HG03469 (cell line): ENCODE measurements at regions not wholly inside any gene's neighbourhood (a gene's known extent, or its start where the extent isn't known, plus 50 kb on each side); places are given as distances from the start of the nearest gene placed in this dataset.

Experiments
- ATAC-seq: cut with Tn5 transposase; IDR thresholded peaks from one replicate; pipeline ENCODE4 v1.9.1; 2021; ENCODE audit warnings: mild to moderate bottlenecking, moderate library complexity, moderate number of reproducible peaks; ENCODE audit not compliant: unreplicated experiment

- ATAC-seq = no peak
Observed at GRCh38 chr14:65308536-65308935, 104.0 kb upstream of the FUT8 start.

- no peak for ATAC-seq
Observed at GRCh38 chr14:65310568-65310967, 102.0 kb upstream of the FUT8 start.

GRCh38 chr14:65312859-65313258, 99.7 kb upstream of the FUT8 start:
- ATAC-seq = no peak

GRCh38 chr14:65318636-65319506, 93.7 kb upstream of the FUT8 start:
- peak; percentile 53 for ATAC-seq

- no peak for ATAC-seq
Observed at GRCh38 chr14:65320661-65321308, 91.7 kb upstream of the FUT8 start.

GRCh38 chr14:65321370-65321875, 91.1 kb upstream of the FUT8 start:
- ATAC-seq = no peak

- ATAC-seq = no peak
Observed at GRCh38 chr14:65329481-65329880, 83.0 kb upstream of the FUT8 start.

GRCh38 chr14:65329911-65330310, 82.6 kb upstream of the FUT8 start:
- no peak for ATAC-seq

- no peak for ATAC-seq
Observed at GRCh38 chr14:65330416-65330815, 82.1 kb upstream of the FUT8 start.

- ATAC-seq = no peak
Observed at GRCh38 chr14:65331652-65332051, 80.9 kb upstream of the FUT8 start.

- no peak for ATAC-seq
Observed at GRCh38 chr14:65332141-65332871, 80.2 kb upstream of the FUT8 start.

GRCh38 chr14:65333943-65334687, 78.4 kb upstream of the FUT8 start:
- no peak for ATAC-seq

GRCh38 chr14:65334765-65335410, 77.6 kb upstream of the FUT8 start:
- ATAC-seq = no peak

GRCh38 chr14:65335411-65335947, 77.1 kb upstream of the FUT8 start:
- no peak for ATAC-seq

- peak; percentile 59 for ATAC-seq
Observed at GRCh38 chr14:65336191-65336591, 76.3 kb upstream of the FUT8 start.

GRCh38 chr14:65339866-65340265, 72.7 kb upstream of the FUT8 start:
- ATAC-seq = no peak

- no peak for ATAC-seq
Observed at GRCh38 chr14:65344011-65344410, 68.5 kb upstream of the FUT8 start.

GRCh38 chr14:65345266-65345665, 67.3 kb upstream of the FUT8 start:
- no peak for ATAC-seq

GRCh38 chr14:65346474-65346873, 66.1 kb upstream of the FUT8 start:
- no peak for ATAC-seq

- ATAC-seq = no peak
Observed at GRCh38 chr14:65346895-65347294, 65.6 kb upstream of the FUT8 start.
